ENCODE measurements at regions not wholly inside any gene's neighbourhood (a gene's known extent, or its start where the extent isn't known, plus 50 kb on each side); places are given as distances from the start of the nearest gene placed in this dataset.

DNA sequence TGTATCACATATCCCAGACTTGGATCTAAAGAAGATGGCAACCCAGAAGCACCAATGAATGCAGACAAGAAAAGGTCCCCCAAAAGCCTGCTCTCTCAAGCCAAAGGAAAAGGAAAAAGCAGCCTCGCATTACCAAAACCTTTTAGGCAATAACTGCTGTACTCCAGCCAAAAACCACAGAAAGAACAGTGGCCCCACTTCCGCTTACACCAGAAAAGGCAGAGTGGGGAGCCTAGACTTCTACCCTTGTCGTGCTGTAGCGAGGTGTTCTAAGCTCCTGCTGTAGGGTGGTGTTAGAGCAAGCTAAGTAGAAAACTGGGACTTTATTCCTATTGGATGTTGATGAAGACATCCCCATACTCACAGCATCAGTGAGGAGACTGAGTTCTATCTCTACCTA, 244.0 kb upstream of the RXFP2 start:
- peaks cover 0 to 21% of the 10 kb centered on the region in 2 donors for H3K9me3 ChIP-seq
- TF ChIP-seq, protein P1, sequence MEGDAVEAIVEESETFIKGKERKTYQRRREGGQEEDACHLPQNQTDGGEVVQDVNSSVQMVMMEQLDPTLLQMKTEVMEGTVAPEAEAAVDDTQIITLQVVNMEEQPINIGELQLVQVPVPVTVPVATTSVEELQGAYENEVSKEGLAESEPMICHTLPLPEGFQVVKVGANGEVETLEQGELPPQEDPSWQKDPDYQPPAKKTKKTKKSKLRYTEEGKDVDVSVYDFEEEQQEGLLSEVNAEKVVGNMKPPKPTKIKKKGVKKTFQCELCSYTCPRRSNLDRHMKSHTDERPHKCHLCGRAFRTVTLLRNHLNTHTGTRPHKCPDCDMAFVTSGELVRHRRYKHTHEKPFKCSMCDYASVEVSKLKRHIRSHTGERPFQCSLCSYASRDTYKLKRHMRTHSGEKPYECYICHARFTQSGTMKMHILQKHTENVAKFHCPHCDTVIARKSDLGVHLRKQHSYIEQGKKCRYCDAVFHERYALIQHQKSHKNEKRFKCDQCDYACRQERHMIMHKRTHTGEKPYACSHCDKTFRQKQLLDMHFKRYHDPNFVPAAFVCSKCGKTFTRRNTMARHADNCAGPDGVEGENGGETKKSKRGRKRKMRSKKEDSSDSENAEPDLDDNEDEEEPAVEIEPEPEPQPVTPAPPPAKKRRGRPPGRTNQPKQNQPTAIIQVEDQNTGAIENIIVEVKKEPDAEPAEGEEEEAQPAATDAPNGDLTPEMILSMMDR (IDR thresholded peaks at IDR 0.05), result no peak
- intact Hi-C loops (cut with DNase I), result no loop called here
- H3K27me3 ChIP-seq, result no peaks in the 10 kb centered on the region
- no peak for DNase-seq (ENCODE audit: low spot score in 2 of 2)
- H3K36me3 ChIP-seq, result no peaks in the 10 kb centered on the region
- H3K27ac ChIP-seq, result no peak overlapping the region
- H3K4me1 ChIP-seq, result no peaks in the 10 kb centered on the region
- no peak overlapping the region for H3K4me3 ChIP-seq

DNA sequence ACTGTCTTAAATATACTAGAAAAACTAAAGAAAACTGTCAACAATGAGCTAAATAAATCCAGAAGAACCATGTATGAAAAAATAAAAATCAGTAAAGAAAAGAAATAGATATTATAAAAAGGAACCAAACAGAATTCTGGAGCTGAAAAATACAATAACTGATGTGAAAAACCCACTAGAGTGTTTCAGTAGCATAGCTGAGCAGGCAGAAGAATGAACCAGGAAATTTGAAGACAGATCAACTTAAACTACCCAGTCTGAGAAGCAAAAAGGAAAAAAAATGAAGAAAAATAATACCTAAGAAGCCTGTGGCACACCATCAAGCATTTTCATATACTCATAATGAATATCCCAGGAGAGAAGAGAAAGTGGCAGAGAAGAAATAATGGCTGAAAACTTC, 240.1 kb upstream of the RXFP2 start:
- Histone ChIP-seq H3K4me3 (no peak overlapping the region), H3K4me1 (no peaks in the 10 kb centered on the region), H3K27me3 (no peaks in the 10 kb centered on the region), H3K27ac (no peak overlapping the region), H3K36me3 (no peaks in the 10 kb centered on the region), H3K9me3 (peaks cover 0 to 25% of the 10 kb centered on the region in 2 donors)
- TF ChIP-seq, protein P1 (IDR thresholded peaks at IDR 0.05), result no peak
- intact Hi-C loops (cut with DNase I), result no loop called here
- DNase-seq (ENCODE audit: low spot score in 2 of 2), result no peak

DNA sequence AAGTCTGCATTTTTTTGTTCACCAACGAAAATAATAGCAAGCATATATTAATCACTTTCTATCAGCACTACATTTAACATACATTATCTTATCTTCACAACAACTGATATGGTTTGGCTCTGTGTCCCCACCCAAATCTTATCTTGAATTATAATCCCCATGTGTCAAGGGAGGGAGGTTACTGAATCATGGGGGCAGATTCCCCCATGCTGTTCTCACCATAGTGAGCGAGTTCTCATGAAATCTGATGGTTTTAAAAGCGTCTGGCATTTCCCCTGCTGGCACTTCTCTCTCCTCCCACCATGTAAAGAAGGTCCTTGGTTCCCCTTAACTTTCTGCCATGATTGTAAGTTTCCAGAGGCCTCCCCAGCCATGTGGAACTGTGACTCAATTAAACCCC, 235.7 kb upstream of the RXFP2 start:
- H3K27ac ChIP-seq, result no peak overlapping the region
- peaks cover 0 to 20% of the 10 kb centered on the region in 2 donors for H3K9me3 ChIP-seq
- no peak overlapping the region for H3K4me3 ChIP-seq
- H3K4me1 ChIP-seq, result no peaks in the 10 kb centered on the region
- TF ChIP-seq, protein P1 (IDR thresholded peaks at IDR 0.05), result no peak
- DNase-seq (ENCODE audit: low spot score in 2 of 2), result no peak
- H3K27me3 ChIP-seq, result no peaks in the 10 kb centered on the region
- intact Hi-C loops (cut with DNase I), result no loop called here
- no peaks in the 10 kb centered on the region for H3K36me3 ChIP-seq

DNA sequence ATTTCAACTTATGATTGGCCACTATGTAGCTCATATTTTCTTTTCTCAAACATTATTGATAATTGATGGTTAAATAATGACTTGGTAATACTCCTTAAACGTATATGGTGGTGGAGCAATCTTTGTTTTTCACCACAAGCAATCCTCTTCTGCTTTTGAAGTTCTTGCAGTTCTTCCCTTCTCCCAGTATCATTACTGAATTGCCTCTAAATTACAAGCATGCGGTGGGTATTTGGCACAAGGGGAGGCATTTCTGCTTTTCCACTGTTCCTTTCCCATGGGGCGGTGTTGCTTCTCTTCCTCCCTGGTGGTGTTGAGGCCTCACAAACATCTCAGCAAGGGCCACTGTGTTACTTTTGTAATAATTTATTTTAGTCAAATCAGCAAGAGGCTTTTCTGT, 234.4 kb upstream of the RXFP2 start:
- intact Hi-C loops (cut with DNase I), result no loop called here
- TF ChIP-seq, protein P1 (IDR thresholded peaks at IDR 0.05), result no peak
- Histone ChIP-seq H3K36me3 (no peaks in the 10 kb centered on the region), H3K27me3 (no peaks in the 10 kb centered on the region), H3K9me3 (peaks cover 0 to 7% of the 10 kb centered on the region in 2 donors), H3K27ac (no peak overlapping the region), H3K4me3 (no peak overlapping the region), H3K4me1 (no peaks in the 10 kb centered on the region)
- DNase-seq (ENCODE audit: low spot score in 2 of 2), result no peak

DNA sequence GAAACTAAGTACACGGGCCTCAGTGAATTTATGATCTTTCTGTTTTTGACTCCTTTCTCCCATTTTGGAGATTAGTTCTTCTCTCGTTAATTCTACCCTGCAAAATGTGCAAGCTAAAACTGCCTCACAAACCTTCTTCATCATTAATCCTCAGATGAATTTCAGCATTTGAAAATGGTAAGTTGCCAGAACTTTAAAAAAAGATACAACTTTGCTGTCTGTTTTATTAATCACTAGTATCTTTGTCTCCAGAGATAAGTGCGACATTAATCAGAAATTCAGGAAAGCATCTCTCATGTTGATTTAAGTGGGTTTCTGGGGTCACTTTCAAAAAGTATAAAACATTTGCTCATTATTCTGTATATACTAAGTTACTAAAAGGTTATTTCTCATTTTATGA, 227.0 kb upstream of the RXFP2 start:
- no peaks in the 10 kb centered on the region for H3K36me3 ChIP-seq
- no peaks in the 10 kb centered on the region for H3K9me3 ChIP-seq
- no peak for DNase-seq (ENCODE audit: low spot score in 2 of 2)
- no peaks in the 10 kb centered on the region for H3K4me1 ChIP-seq
- H3K4me3 ChIP-seq, result no peak overlapping the region
- no peaks in the 10 kb centered on the region for H3K27me3 ChIP-seq
- TF ChIP-seq, protein P1 (IDR thresholded peaks at IDR 0.05), result no peak
- intact Hi-C loops (cut with DNase I), result no loop called here
- H3K27ac ChIP-seq, result no peak overlapping the region

DNA sequence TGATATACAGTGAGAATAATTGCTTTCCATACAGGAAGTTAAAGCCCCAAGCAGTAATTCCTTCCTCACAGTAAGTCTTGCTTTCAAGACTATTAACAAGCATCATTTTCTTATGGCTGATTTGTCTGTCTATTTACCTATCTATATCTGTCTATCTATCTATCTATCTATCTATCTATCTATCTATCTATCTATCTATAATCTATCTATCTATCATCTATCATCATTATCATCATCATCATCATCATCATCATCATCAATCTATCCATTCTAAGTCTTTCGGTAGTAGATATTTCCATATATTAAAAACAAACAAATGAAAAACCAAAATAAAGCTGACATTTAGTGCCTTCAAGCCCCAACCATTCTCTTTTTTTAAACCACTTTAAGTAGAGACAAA, 224.4 kb upstream of the RXFP2 start:
- Histone ChIP-seq H3K27ac (peak overlapping the region in 1 of 2 donors; percentile 39), H3K4me1 (no peaks in the 10 kb centered on the region), H3K4me3 (no peak overlapping the region), H3K9me3 (no peaks in the 10 kb centered on the region), H3K27me3 (no peaks in the 10 kb centered on the region), H3K36me3 (no peaks in the 10 kb centered on the region)
- TF ChIP-seq, protein P1 (IDR thresholded peaks at IDR 0.05), result no peak
- no peak for DNase-seq (ENCODE audit: low spot score in 2 of 2)
- intact Hi-C loops (cut with DNase I), result no loop called here

Data from ascending aorta (tissue), 2 donors.